Fibroblast of skin of abdomen (primary cell): ENCODE measurements at regions not wholly inside any gene's neighbourhood (a gene's known extent, or its start where the extent isn't known, plus 50 kb on each side); places are given as distances from the start of the nearest gene placed in this dataset.

ENCODE experiments used
- DNase-seq: peaks from one replicate; pipeline ENCODE4 v3.0.0-alpha.2; 2013

DNA sequence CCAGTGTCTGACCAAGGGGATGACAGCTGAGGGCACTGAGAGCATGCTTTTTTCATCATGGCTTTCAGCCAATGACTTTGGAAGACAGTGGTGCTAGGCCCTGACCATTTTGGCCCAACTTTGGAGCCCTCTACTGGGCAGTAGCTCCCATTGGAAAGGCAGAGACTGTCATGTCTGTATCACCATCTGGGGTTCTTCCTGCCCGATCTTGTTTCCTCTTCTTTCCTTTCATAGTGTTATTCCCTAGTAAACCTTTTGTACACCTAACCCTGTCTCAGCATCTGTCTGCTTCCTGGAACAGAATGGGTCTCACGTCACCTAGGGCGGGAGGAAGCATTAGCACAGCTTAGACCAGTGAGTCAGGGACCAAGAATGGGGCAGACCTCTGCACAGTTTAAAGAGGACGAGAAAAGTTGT lies 97.4 kb upstream of the MAST4 start:
- no peak for DNase-seq

DNA sequence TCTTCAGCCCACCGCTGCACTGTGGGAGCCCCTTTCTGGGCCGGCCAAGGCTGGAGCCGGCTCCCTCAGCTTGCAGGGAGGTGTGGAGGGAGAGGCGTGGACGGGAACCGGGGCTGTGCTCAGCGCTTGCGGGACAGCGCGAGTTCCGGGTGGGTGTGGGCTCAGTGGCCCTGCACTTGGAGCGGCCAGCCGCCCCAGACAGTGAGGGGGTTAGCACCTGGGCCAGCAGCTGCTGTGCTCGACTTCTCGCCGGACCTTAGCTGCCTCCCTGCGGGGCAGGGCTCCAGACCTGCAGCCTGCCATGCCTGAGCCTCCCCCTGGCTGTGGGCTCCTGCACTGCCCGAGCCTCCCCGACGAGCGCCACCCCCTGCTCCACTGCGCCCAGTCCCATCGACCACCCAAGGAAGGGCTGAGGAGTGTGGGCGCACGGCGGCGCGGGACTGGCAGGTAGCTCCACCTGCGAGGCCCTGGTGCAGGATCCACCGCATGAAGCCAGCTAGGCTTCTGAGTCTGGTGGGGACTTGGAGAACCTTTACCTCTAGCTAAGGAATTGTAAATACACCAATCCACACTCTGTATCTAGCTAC lies 92.9 kb upstream of the MAST4 start:
- DNase-seq: no peak

DNA sequence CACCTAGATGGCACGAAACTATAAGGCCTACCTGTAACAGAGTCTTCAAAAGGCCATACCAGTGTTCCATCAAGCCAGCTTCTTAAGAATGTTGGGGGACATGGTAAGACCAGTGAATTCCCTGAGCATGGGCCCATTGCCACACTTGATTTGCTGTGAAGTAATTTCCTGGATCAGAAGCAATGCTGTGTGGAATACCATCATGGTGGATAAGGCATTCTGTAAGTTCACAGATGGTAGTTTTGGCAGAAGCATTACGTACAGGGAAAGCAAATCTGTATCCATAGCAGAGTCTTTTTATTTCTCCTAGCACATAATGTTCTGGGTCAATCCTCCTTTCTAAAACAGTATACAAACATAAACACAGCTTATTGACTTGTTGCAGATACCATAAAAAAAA lies 89.1 kb upstream of the MAST4 start:
- DNase-seq: no peak

DNA sequence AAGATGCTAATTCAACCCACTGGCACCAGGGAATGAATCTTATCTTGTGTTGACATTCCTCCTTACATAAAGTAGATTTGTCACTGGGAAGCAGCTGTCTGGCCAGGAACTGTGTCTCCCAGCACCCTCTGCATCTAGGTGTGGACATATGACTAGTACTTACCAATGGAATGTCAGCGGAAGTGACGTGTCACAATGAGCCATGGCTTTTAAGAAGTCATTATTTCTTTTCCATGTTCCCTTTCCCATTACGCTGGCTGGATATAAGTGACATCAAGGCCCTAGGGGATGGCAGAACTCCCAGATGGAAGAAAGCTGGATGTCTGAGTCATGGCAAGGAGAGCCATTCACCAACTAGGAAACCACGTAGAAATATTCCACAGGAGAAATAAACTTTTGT lies 84.7 kb upstream of the MAST4 start:
- DNase-seq: no peak

DNA sequence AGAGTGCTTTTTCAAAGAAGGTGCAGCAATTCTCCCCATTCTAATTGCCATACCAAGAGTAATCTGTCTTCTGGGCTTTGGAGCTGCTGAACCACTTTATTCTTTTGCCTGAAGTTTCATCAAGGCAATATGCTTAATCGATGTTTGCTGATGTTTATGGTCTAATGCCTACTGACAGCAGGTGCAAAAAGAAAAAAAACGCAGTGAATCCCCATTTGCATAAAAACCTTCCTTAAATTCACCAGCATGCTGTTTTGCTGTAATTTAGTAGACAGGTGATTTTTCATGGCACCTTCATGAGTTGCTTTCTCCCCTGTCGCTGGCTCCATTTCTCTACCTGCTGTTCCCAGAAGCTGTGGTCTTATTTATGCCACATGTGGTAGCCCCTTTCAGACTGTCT lies 83.1 kb upstream of the MAST4 start:
- no peak for DNase-seq

DNA sequence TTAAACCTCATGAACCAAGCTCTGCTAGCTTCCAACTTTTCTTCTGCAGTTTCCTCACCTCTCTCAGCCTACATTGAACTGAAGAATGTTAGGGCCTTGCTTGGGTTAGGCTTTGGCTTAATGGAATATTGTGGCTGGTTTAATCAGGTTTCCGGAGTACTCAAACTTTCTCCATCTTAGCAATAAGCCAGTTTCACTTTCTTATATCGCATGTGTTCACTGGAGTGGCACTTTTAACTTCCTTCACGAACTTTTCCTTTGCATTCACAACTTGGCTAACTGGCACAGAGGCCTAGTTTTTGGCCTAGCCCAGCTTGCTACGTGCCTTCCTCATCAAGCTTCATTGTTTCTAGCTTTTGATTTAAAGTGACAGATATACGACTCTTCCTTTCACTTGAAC lies 81.0 kb upstream of the MAST4 start:
- DNase-seq: no peak

DNA sequence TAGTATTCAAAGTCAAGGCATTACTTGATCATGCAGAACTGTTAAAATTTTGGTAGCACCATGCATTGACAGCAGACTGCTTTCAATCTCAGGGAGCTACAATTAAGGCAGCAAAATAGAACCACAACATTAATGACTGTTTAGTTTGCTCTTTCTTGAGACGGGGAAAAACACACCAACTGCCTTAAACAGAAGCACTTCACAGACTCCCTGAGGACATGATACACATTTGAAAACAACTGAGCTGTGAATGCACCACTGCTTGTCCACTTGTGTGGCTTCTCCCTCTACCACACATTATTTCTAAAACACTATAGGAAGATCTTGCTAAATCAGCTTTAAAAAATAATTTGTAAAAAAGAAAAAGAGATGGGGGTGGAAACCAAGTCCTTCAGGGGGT lies 79.6 kb upstream of the MAST4 start:
- DNase-seq: no peak

DNA sequence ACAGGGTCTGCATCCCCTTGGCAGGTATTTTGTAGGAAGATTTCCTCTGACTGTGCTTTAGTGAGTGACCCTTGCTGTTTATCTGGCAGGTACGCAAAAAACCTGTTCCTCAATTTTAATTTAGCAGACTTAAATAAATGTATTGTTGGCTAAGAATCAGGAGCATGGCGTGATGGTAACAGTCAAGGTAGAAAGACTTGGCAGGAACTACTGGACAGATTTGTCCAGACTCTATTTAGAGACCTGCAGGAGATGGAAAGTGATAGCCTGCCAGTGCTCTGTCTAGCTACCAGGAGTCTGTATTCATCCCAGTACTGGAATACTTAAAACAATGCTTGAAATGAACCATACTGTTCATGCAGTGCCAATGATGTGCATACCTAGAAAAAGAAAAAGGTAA lies 78.8 kb upstream of the MAST4 start:
- no peak for DNase-seq

DNA sequence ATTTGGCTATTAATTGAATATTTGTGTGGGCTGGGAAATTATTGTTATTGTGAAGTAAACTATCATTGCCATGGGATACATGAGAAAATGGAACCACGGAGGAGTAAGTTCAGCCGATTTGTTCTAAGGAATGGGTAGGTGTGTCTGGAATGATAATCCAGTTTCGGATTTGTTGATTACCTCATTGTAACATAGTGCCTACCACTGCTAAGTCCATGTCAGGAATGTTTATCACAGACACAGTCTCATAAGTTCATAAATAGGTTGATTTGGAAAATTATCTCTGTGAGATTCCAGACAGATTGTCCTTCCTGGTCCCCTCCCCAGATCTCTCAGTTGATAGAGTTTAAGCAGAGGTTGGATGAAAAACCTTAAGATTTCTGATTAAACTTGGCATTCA lies 78.1 kb upstream of the MAST4 start:
- no peak for DNase-seq

DNA sequence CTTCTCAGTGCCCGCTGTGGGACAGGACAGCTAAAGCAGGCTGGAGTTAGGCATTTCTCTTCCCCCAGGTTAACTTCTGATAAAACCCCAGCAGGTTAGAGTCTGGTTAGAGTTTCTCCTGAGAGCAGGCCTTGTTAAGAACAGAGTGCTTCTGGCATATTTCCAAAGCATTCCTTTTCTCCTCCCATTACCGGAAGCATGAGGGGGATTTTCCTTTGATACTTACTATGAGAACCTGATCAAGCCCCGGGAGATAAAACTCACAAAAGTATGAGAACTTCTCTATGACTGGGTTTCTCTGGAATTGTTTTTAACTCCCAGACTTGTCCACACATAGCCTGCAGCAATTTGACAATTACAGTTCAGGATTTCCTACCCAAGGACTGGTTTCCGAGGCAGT lies 77.4 kb upstream of the MAST4 start:
- peak; percentile 14 for DNase-seq

DNA sequence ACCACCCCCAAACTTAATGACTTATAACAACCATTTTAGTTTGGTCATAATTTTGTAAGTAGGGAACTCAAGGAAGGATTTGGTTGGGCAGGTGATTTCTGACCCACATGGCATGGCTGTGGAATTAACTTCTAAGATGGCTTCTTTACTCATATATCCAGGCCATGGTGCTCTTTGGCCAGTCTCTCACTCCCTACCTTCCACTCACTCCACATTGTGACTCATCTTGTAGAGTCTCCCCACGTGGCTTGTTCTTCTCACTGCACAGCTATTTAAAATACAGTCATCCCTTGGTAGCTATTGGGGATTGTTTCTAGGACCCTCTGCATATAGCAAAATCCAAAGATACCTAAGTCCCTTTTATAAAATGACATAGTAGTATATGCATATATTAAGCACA lies 76.6 kb upstream of the MAST4 start:
- no peak for DNase-seq

DNA sequence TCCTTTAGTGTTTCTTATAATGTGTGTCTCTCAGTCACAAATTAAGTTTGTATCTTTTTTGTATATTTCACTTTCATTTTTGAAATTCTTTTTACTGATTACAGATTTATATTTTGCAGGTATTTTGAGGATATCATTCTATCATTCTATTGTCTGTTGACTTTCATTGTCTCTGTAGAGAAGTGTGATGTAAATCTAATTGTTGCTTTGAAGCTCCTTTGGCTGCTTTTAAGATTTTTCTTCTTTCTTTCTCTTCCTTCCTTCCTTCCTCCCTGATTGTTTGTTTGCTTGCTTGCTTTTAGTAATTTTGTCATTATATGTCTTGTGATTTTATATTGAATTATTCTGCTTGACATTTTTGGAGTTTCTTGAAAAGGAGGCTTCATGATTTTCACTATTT lies 75.3 kb upstream of the MAST4 start:
- no peak for DNase-seq

DNA sequence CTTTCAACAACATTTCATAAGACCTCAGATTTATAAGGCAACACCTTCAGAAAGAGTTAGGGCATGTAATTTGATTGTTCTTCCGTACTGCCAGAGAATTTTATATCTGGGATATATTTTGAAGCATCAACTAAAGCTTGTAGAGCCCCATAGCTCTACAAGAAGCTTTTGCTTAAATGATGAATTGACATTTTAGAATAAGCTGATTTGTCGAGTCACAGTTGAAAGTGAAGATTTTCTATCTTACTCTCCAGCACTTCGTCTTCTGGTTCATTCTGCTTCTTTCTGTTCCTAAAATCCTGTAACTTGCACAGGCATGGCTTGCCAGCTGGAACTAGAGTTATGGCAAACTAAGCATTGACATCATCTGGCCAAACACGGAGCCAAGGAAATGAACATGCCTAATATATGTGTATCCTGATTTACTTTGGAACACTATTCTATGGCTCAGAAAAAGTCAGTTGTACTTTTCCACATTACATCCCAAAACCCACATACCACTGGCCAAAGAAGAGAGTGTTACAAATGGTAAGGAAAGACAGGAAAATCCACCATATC lies 68.6 kb upstream of the MAST4 start:
- DNase-seq: no peak

DNA sequence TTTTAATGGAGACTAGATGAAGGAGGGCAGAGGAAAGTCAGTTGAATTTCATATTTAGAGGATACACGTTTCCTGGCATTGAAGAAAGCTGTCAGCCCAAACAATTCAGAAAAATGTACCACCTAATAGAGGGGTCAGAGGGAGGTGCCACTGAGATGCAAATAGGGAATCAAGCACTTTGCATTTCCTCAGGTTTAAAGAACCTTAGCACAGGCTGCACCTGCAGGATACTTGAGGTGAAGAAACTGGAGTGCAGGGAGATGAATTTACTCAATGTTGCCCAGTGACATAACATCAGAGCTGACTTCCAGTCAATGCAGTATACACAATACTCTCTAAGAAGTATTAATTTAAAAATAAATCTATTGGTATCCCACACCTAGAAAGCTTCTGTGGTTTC lies 67.0 kb upstream of the MAST4 start:
- no peak for DNase-seq

DNA sequence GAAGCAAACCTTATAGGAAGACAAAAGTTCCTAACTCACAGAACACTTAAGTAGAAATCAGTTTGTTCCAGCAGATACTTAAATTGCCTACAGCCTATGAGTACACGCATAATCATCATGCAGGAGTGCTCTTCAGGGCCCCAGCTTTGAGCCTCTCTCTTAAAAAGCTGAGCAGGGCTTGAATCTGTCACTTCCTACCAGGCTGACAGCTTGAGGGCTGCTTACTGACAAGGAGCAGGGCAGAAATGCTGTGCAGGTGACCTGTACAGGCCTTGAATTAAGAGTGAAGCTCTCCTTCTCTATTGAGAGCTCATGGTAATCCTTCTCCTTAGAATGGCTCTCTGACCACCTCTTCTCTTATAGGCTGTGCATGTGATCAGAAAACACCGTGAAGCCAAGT lies 66.5 kb upstream of the MAST4 start:
- no peak for DNase-seq

DNA sequence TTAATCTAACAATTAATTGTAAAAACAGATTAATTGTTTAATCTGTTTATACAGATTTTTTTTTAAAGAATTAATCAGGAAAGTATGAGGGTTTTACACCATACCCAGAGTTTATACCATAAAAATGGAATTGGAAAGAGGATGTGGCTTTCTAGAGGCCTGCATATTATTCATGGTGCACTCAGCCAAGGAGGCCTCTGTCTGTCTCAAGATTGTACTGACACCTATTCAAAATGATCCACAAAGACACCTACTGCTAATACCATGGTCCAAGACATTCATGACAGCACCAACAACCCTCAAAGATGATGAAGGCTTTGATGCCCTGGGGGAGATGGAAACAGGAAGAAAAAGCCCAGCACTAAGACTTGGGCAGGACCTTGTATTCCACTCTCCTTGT lies 58.1 kb upstream of the MAST4 start:
- no peak for DNase-seq

DNA sequence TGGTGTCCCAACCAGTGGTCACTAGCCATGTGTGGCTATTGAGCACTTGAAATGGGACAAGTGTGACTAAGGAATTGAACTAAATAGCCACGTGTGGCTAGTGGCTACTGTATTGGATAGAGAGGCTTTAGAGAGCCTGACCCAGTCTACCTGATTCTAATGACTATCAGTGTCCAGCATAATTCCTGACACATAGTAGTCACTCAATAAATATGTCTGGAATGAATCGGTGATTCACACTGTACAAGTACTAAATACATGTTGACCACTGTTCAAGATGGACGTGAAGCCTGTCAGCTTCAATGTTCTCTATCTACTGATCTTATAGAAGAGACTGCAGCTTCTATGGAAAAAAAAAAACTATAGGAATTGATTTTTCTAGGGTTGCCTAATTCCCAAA lies 57.7 kb upstream of the MAST4 start:
- peak; percentile 24 for DNase-seq

DNA sequence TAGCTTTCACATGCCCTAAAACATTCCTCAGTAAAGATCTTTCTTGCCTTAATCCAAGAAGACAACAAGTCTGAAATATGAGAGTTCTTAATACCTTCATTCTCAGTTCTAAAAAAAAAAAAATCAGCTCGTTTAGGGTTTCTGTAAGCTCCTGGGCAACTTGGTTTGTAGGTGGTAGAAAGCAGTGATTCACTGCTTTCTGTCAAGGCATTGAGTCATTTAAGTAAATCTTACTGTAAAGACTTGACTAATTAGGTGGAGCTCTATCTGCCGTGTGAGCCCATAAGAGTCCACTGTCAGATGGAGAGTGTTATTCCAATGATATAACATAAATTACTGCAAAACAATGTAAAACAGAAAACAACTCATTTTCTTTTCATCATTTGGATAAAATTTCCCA lies 56.1 kb upstream of the MAST4 start:
- peak; percentile 30 for DNase-seq

DNA sequence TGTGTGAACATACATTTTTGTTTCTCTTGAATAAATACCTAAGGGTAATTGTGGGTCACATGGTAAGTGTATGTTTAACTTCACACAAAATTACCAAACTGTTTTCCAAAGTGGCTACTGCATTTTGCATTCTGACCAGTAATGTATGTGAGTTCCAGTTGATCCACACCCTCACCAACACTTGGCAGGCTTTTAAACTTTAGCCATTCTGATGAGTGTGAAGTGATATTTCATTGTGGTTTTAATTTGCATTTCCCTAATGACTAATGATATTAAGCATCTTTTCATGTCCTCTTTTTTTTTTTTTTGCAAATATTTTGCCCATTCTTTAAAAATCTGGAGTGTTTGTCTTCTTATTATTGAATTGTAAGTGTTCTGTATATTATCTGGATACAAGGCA lies 53.5 kb upstream of the MAST4 start:
- no peak for DNase-seq
